ENCODE measurements at regions not wholly inside any gene's neighbourhood (a gene's known extent, or its start where the extent isn't known, plus 50 kb on each side); places are given as distances from the start of the nearest gene placed in this dataset.

DNA sequence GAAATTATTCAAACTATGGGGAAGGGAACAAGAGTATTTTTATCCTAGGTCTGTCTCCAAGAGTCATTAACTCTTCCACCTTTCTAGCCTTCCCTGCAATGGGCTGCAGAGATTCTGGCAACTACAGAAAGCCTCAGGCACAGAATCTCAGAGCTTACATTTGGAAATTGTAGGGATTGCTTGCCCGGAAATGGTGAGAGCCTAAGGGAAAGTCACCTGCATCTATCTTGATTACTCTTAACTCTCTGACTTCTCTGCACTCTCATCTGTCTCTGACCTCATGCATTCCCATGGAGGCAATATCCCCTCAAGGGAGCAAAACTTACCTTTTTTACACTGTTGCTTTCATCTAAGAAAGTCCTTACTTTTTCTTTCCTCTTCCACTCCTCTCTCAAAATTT, 513.2 kb upstream of the MARCKS start:
- Histone ChIP-seq H3K4me1 (ENCODE audit: control insufficient read depth in 1 of 2, insufficient read depth in 2 of 2, low read length in 2 of 2) (peaks cover 0 to 8% of the 10 kb centered on the region in 2 experiments; a peak in 2 of 4 replicates), H3K36me3 (ENCODE audit: control insufficient read depth in 1 of 2, insufficient read depth in 2 of 2, low read length in 2 of 2) (no peaks in the 10 kb centered on the region), H3K27me3 (ENCODE audit: insufficient read depth, low read length) (no peaks in the 10 kb centered on the region), H3K4me2 (ENCODE audit: low read length) (no peak overlapping the region), H2AFZ (ENCODE audit: low read depth, low read length, poor library complexity, severe bottlenecking) (no peak overlapping the region), H3K9me3 (ENCODE audit: control insufficient read depth in 1 of 2, insufficient read depth in 1 of 2, low read depth in 1 of 2, low read length in 2 of 2) (no peaks in the 10 kb centered on the region), H3K79me2 (ENCODE audit: insufficient read depth, low read length) (no peaks in the 10 kb centered on the region), H3K27ac (ENCODE audit: low read depth, low read length) (no peak overlapping the region), H4K20me1 (ENCODE audit: insufficient read depth) (no peaks in the 10 kb centered on the region), H3K4me3 (replicated peaks in 1 of 2; ENCODE audit: low read depth in 1 of 2, low read length in 2 of 2) (no peak overlapping the region), H3K9me2 (ENCODE audit: insufficient read depth) (no peaks in the 10 kb centered on the region), H3K9ac (ENCODE audit: low read length) (no peak overlapping the region)
- CTCF ChIA-PET = no interaction called here
- ATAC-seq (no peak), DNase-seq (ENCODE audit: low read depth, low spot score) (no peak)
- intact Hi-C loops (cut with micrococcal nuclease) = no loop called here
- POLR2A ChIA-PET = no interaction called here
- TF ChIP-seq RAD21 (IDR thresholded peaks at IDR 0.05; ENCODE audit: low read depth) = no peak
- TF ChIP-seq YY1 (IDR thresholded peaks at IDR 0.05; ENCODE audit: extremely low read depth, insufficient replicate concordance, low read depth, low read length) = no peak
- TF ChIP-seq MAX (IDR thresholded peaks at IDR 0.05) = no peak
- TF ChIP-seq CBX3 (IDR thresholded peaks at IDR 0.05; ENCODE audit: low read depth) = no peak
- TF ChIP-seq, protein P1, sequence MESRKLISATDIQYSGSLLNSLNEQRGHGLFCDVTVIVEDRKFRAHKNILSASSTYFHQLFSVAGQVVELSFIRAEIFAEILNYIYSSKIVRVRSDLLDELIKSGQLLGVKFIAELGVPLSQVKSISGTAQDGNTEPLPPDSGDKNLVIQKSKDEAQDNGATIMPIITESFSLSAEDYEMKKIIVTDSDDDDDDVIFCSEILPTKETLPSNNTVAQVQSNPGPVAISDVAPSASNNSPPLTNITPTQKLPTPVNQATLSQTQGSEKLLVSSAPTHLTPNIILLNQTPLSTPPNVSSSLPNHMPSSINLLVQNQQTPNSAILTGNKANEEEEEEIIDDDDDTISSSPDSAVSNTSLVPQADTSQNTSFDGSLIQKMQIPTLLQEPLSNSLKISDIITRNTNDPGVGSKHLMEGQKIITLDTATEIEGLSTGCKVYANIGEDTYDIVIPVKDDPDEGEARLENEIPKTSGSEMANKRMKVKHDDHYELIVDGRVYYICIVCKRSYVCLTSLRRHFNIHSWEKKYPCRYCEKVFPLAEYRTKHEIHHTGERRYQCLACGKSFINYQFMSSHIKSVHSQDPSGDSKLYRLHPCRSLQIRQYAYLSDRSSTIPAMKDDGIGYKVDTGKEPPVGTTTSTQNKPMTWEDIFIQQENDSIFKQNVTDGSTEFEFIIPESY (IDR thresholded peaks at IDR 0.05; ENCODE audit: extremely low read depth, insufficient replicate concordance, low read length) = no peak
- no peak for TF ChIP-seq SP1 (IDR thresholded peaks at IDR 0.05; ENCODE audit: low read depth)
- no peak for TF ChIP-seq ZFX (IDR thresholded peaks at IDR 0.05)
- TF ChIP-seq, protein P2, sequence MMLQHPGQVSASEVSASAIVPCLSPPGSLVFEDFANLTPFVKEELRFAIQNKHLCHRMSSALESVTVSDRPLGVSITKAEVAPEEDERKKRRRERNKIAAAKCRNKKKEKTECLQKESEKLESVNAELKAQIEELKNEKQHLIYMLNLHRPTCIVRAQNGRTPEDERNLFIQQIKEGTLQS (IDR thresholded peaks at IDR 0.05) = no peak
- no TSS peak for BruUV-seq (replicated peaks)
- RAD21 ChIA-PET (ENCODE audit: low non-redundant PET in 1 of 2, low total read pairs in 2 of 2, uncharacterized antibody in 2 of 2, unreplicated experiment in 2 of 2) = no interaction called here

- intact Hi-C loops (cut with micrococcal nuclease) = no loop called here
- no peak overlapping the region for H3K9ac ChIP-seq (ENCODE audit: low read length)
- no peaks in the 10 kb centered on the region for H3K27me3 ChIP-seq (ENCODE audit: insufficient read depth, low read length)
- no peak overlapping the region for H3K4me2 ChIP-seq (ENCODE audit: low read length)
- ChIA-PET RAD21 (ENCODE audit: low non-redundant PET in 1 of 2, low total read pairs in 2 of 2, uncharacterized antibody in 2 of 2, unreplicated experiment in 2 of 2) (no interaction called here), CTCF (no interaction called here), POLR2A (no interaction called here)
- peaks cover 0 to 9% of the 10 kb centered on the region in 2 experiments; a peak in 2 of 4 replicates for H3K4me1 ChIP-seq (ENCODE audit: control insufficient read depth in 1 of 2, insufficient read depth in 2 of 2, low read length in 2 of 2)
- no peaks in the 10 kb centered on the region for H3K9me2 ChIP-seq (ENCODE audit: insufficient read depth)
- BruUV-seq (replicated peaks) = no TSS peak
- H3K36me3 ChIP-seq (ENCODE audit: control insufficient read depth in 1 of 2, insufficient read depth in 2 of 2, low read length in 2 of 2) = no peaks in the 10 kb centered on the region
- DNase-seq (ENCODE audit: low read depth, low spot score) (no peak), ATAC-seq (no peak)
- H3K4me3 ChIP-seq (replicated peaks in 1 of 2; ENCODE audit: low read depth in 1 of 2, low read length in 2 of 2) = no peak overlapping the region
- no peaks in the 10 kb centered on the region for H3K9me3 ChIP-seq (ENCODE audit: control insufficient read depth in 1 of 2, insufficient read depth in 1 of 2, low read depth in 1 of 2, low read length in 2 of 2)
- no peak overlapping the region for H3K27ac ChIP-seq (ENCODE audit: low read depth, low read length)
- no peaks in the 10 kb centered on the region for H4K20me1 ChIP-seq (ENCODE audit: insufficient read depth)
- H3K79me2 ChIP-seq (ENCODE audit: insufficient read depth, low read length) = no peaks in the 10 kb centered on the region
- no peak overlapping the region for H2AFZ ChIP-seq (ENCODE audit: low read depth, low read length, poor library complexity, severe bottlenecking)
- no peak for TF ChIP-seq SIN3A (IDR thresholded peaks at IDR 0.05; ENCODE audit: low read depth)
- no peak for TF ChIP-seq POLR2AphosphoS5 (IDR thresholded peaks at IDR 0.05; ENCODE audit: low read depth, low read length)
- TF ChIP-seq EGR1 (IDR thresholded peaks at IDR 0.05; ENCODE audit: low read depth) = no peak
- no peak for TF ChIP-seq EZH2 (IDR thresholded peaks at IDR 0.05)
- no peak for TF ChIP-seq RAD21 (IDR thresholded peaks at IDR 0.05; ENCODE audit: low read depth)
- no peak for TF ChIP-seq TCF7L2 (IDR thresholded peaks at IDR 0.05; ENCODE audit: borderline replicate concordance, extremely low read depth, insufficient read depth, insufficient read length)
- no peak for TF ChIP-seq MAX (IDR thresholded peaks at IDR 0.05)
- no peak for TF ChIP-seq SRF (IDR thresholded peaks at IDR 0.05; ENCODE audit: low read depth)
- TF ChIP-seq ELF1 (IDR thresholded peaks at IDR 0.05; ENCODE audit: borderline replicate concordance, low read depth) = no peak
- no peak for TF ChIP-seq ZFX (IDR thresholded peaks at IDR 0.05)
- TF ChIP-seq, protein P1 (IDR thresholded peaks at IDR 0.05; ENCODE audit: extremely low read depth, insufficient replicate concordance, low read length) = no peak
- no peak for TF ChIP-seq YY1 (IDR thresholded peaks at IDR 0.05; ENCODE audit: extremely low read depth, insufficient replicate concordance, low read depth, low read length)
- no peak for TF ChIP-seq ZNF274 (IDR thresholded peaks at IDR 0.05; ENCODE audit: low read depth, low read length)
- no peak for TF ChIP-seq SP1 (IDR thresholded peaks at IDR 0.05; ENCODE audit: low read depth)
- no peak for TF ChIP-seq POLR2A (IDR thresholded peaks at IDR 0.05; ENCODE audit: borderline replicate concordance, extremely low read depth, insufficient read depth, insufficient read length)
These were observed 512.2 kb upstream of the MARCKS start for GRCh38 chr6:113344969-113345368.
